Prostate gland (tissue), 2 donors: ENCODE measurements at regions not wholly inside any gene's neighbourhood (a gene's known extent, or its start where the extent isn't known, plus 50 kb on each side); places are given as distances from the start of the nearest gene placed in this dataset.

ENCODE experiments used
- POLR2A ChIP-seq: fragments of 450-650 bp; IDR thresholded peaks from one replicate; pipeline ENCODE4 v1.6.1; 2016; ENCODE audit warnings: antibody characterized with exemption, mild to moderate bottlenecking
- TF ChIP-seq, protein P1 (sequence below), 4 experiments: fragments of 200-600 bp in 2 of 4; fragments of 450-650 bp in 2 of 4; sonication (generic) in 2 of 4; IDR thresholded peaks; 1 replicate in 3 of 4; 2 replicates in 1 of 4; pipeline ENCODE4 v1.5.1; 2016 to 2019; ENCODE audit warnings: antibody characterized with exemption in 4 of 4, mild to moderate bottlenecking in 2 of 4, moderate library complexity in 2 of 4

DNA sequence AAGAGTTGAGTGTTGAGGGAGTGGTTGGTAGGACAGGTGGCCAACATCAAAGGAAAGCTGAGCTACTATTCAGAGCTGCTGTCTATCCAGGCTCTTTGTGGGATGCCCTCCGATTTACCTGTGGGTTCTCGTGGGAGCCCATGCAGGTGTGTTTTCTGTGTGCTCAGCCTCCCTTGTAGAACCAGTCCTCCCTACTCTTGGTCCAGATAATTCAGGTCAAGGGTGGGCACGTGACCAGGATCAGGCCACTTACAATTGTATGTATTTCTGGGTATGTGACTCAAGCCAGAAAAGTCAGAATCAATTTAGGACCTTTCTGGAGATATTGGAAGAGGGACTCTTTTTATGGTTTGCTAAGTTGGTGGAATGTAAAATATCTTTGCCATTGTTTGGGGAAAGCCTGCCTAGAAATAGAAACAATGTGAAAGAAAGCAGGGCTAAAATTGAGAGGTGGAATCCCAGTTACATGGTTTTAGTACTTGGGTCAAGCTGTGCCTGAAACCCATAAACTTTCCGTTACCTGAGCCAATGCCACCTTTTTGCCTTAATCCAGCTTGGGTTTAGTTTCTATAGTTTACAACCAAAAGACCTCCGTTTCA lies 93.2 kb downstream of the PDCL3 start:
- no peak for TF ChIP-seq POLR2A
- TF ChIP-seq, protein P1, sequence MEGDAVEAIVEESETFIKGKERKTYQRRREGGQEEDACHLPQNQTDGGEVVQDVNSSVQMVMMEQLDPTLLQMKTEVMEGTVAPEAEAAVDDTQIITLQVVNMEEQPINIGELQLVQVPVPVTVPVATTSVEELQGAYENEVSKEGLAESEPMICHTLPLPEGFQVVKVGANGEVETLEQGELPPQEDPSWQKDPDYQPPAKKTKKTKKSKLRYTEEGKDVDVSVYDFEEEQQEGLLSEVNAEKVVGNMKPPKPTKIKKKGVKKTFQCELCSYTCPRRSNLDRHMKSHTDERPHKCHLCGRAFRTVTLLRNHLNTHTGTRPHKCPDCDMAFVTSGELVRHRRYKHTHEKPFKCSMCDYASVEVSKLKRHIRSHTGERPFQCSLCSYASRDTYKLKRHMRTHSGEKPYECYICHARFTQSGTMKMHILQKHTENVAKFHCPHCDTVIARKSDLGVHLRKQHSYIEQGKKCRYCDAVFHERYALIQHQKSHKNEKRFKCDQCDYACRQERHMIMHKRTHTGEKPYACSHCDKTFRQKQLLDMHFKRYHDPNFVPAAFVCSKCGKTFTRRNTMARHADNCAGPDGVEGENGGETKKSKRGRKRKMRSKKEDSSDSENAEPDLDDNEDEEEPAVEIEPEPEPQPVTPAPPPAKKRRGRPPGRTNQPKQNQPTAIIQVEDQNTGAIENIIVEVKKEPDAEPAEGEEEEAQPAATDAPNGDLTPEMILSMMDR (IDR thresholded peaks at IDR 0.05), result no peak
